Left hindlimb (tissue), 1 donor: ENCODE measurements at regions not wholly inside any gene's neighbourhood (a gene's known extent, or its start where the extent isn't known, plus 50 kb on each side); places are given as distances from the start of the nearest gene placed in this dataset.
"Not testable (repeated sequence)": the region's sequence is repeated elsewhere in the genome, so short reads cannot be mapped to it uniquely, and the experiment has no call there.

Source experiments
- DNase-seq: peaks from one replicate; pipeline ENCODE4 v3.0.0-alpha.2; 2018

GRCh38 chr7:33790746-33791145, 114.6 kb upstream of the BMPER start:
- DNase-seq, result no peak

GRCh38 chr7:33792041-33792440, 113.3 kb upstream of the BMPER start:
- DNase-seq, result no peak

GRCh38 chr7:33792547-33793105, 112.7 kb upstream of the BMPER start:
- DNase-seq, result no peak

- no peak for DNase-seq
These were observed 111.7 kb upstream of the BMPER start for GRCh38 chr7:33793616-33794015.

GRCh38 chr7:33794419-33794818, 110.9 kb upstream of the BMPER start:
- DNase-seq, result no peak

- no peak for DNase-seq
These were observed 110.4 kb upstream of the BMPER start for GRCh38 chr7:33794959-33795358.

GRCh38 chr7:33796538-33796937, 108.8 kb upstream of the BMPER start:
- no peak for DNase-seq

GRCh38 chr7:33797512-33797911, 107.8 kb upstream of the BMPER start:
- DNase-seq, result not testable (repeated sequence)

GRCh38 chr7:33798686-33799325, 106.5 kb upstream of the BMPER start:
- DNase-seq, result no peak

GRCh38 chr7:33799766-33800165, 105.6 kb upstream of the BMPER start:
- DNase-seq, result no peak

GRCh38 chr7:33802600-33802999, 102.7 kb upstream of the BMPER start:
- DNase-seq, result no peak

GRCh38 chr7:33804140-33804660, 101.1 kb upstream of the BMPER start:
- no peak for DNase-seq

- DNase-seq, result no peak
These were observed 99.6 kb upstream of the BMPER start for GRCh38 chr7:33805630-33806233.

GRCh38 chr7:33806298-33807154, 98.8 kb upstream of the BMPER start:
- no peak for DNase-seq

GRCh38 chr7:33807155-33807530, 98.2 kb upstream of the BMPER start:
- no peak for DNase-seq

- DNase-seq, result no peak
These were observed 97.4 kb upstream of the BMPER start for GRCh38 chr7:33807779-33808482.

GRCh38 chr7:33809228-33809627, 96.1 kb upstream of the BMPER start:
- no peak for DNase-seq

GRCh38 chr7:33810356-33810755, 95.0 kb upstream of the BMPER start:
- DNase-seq, result no peak

- DNase-seq, result no peak
These were observed 92.0 kb upstream of the BMPER start for GRCh38 chr7:33813331-33813730.

GRCh38 chr7:33814400-33814799, 90.9 kb upstream of the BMPER start:
- DNase-seq, result no peak

- DNase-seq, result no peak
These were observed 90.4 kb upstream of the BMPER start for GRCh38 chr7:33814936-33815335.

GRCh38 chr7:33815336-33815735, 90.0 kb upstream of the BMPER start:
- DNase-seq, result no peak

- DNase-seq, result no peak
These were observed 89.2 kb upstream of the BMPER start for GRCh38 chr7:33816106-33816505.
